Right kidney (tissue), 1 donor: ENCODE measurements at regions not wholly inside any gene's neighbourhood (a gene's known extent, or its start where the extent isn't known, plus 50 kb on each side); places are given as distances from the start of the nearest gene placed in this dataset.

ENCODE experiments used
- DNase-seq: peaks from one replicate; pipeline ENCODE4 v3.0.0-alpha.2; 2016

GRCh38 chr11:131121426-131122333, 205.4 kb upstream of the SNX19 start:
- no peak for DNase-seq

- DNase-seq: no peak
These were observed 206.2 kb upstream of the SNX19 start for GRCh38 chr11:131122448-131122847.

DNA sequence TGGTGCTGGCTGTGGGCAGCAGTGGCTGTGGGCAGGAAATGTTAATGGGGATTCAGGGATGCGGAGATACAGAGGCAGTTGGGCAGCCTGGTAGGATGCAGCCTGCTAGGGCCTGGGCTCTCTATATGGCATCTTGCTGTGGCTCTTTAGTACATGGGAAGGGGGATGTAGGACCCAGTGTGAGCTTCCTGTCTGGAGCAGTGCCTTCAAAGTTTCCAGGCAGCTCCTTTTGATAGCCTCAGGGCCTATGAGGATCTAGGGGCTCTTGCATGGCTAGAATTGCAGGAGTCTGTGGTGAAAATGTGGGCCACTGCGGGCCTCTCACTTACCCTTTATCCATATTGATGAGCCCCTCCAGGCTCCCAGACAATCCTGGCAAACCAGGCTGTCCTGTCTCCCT, 213.2 kb upstream of the SNX19 start:
- DNase-seq: no peak

GRCh38 chr11:131135611-131136010, 219.3 kb upstream of the SNX19 start:
- no peak for DNase-seq

DNA sequence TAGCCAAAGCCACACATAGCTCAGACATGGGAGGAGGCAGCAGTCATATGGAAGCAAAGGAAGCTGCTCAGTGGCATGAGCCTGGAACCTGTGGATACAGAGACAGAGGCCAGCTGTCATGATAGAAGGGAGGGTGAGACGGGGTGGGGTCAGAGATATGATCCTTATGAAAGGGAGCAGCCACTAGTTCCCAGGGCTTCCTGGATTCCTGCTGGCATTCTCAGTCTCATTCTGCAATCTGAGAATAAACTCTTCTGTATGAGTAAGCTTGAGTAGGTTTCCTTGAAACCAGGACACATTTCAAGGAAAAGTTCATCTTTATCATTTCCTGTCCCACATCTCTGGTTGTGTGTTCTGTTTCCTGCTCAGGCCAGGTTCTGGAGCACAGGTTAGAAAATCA, 220.2 kb upstream of the SNX19 start:
- no peak for DNase-seq

DNA sequence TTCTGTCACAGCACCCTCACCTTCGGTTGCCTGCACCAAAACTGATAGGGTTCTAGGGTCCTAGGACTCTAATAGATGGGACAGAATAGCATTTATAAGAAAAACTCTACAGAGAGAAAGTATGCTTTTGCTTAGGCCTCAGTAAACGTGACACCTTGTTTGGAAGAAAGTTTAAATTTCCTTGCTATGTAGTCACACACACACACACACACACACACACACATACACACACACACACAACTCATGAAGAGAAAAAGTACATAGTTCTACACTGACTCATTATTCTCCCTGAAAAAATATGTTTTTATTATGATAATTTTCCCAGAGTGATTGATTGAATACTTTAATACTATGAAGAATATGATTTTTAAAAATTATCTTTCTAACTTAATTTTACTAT, 220.8 kb upstream of the SNX19 start:
- DNase-seq: no peak

GRCh38 chr11:131138731-131139130, 222.5 kb upstream of the SNX19 start:
- DNase-seq: no peak

DNA sequence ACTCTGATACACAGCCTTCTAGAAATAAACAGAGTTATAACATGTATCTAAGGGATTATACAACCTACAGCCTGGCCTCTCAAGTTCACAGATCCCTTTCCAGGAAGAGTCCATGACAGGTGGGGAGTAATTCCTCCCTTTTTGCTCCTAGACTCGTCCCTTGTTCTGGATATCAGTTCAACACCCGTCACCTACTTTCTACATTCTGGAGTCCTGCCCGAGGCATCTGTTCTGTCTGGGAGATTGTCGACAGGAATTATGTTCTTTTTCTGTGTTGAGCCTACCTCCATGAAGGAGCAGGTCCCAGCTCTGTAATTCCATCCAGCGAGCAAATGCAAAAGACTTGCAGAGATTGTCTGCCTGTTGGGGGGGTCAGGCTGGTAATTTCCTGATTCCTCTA, 224.6 kb upstream of the NTM start:
- DNase-seq: no peak

GRCh38 chr11:131146827-131147490, 223.5 kb upstream of the NTM start:
- DNase-seq: no peak

GRCh38 chr11:131154351-131154750, 216.1 kb upstream of the NTM start:
- DNase-seq: no peak

DNA sequence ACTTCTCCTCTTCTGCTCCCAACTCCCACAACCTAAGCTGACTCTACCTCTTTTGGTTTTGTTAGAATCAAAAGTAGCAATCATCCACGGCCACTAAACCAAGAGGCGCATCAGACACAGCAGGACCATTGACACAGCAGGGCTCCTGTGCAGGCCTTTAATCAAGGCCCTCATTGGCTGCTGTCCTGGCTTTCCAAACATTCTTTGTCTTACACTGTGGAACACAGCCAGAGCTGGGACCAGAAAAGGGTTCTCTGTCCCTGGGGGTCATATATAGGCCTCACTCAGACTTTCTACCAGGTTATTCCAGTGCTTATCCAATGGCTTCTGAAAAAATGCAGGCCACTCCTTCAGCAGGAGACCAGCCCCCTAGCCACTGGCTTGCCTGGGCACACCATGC, 212.7 kb upstream of the NTM start:
- no peak for DNase-seq

GRCh38 chr11:131160846-131161245, 209.6 kb upstream of the NTM start:
- DNase-seq: no peak

GRCh38 chr11:131163613-131164012, 206.8 kb upstream of the NTM start:
- DNase-seq: no peak

- no peak for DNase-seq
These were observed 205.4 kb upstream of the NTM start for GRCh38 chr11:131165036-131165435.

GRCh38 chr11:131168839-131169713, 201.3 kb upstream of the NTM start:
- DNase-seq: no peak

DNA sequence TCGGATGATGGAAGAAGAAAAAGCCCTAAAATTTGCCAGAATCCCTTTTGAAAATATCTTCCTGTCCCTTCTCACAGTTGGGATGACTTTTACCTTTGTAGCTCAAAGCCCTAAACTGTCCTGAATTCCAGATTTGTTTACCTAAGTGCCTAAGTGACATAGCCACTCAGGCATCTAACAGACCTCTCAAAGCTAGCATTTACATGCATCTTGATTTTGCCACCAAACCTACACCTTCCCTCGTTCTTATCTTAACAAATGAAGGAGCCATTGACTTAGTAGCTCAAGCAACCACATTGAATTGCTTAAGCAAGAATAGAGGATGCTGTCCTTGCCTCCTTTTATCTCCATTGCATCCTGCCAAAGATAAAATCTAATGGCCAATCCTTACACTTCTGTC, 198.4 kb upstream of the NTM start:
- no peak for DNase-seq

DNA sequence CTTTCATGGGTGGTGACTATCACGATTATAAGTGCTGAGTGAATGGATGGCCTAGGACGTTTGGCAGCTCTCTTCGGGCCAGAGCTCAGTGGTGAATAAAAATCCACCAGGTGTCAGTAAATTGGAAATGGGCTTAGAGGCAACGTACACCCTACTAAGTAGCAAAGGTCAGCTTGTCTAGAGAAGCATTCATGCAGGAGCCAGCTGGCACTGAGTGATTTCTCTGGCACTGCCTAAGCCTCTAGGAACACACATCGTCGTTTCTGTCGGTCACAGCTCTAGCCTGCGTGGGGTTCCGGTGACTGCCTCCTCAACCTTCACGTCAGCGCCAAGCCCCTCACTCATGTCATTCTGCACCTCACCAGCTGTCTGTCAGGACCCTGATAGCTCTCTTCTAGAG, 192.4 kb upstream of the NTM start:
- DNase-seq: no peak

DNA sequence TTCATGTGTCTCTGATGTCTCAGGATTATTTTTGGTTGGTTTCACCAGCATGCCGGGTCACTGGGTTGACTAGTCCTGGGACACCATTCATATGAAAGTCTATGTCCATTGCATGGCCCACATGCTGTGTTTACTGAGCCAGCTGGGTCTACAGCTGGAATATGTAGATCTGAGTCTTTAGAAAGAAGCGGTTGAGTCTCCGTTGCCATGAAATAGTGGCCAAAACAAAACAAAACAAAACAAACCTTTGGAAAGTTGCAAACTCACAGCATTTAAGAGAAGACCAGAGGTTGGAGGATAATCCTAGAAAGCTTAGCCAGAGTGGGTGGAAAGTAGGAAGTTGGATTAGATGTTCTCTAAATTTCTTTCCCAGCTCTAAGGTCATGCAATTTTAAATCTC, 191.8 kb upstream of the NTM start:
- no peak for DNase-seq

- DNase-seq: no peak
These were observed 190.6 kb upstream of the NTM start for GRCh38 chr11:131179836-131180235.

- no peak for DNase-seq
These were observed 184.5 kb upstream of the NTM start for GRCh38 chr11:131185915-131186314.

DNA sequence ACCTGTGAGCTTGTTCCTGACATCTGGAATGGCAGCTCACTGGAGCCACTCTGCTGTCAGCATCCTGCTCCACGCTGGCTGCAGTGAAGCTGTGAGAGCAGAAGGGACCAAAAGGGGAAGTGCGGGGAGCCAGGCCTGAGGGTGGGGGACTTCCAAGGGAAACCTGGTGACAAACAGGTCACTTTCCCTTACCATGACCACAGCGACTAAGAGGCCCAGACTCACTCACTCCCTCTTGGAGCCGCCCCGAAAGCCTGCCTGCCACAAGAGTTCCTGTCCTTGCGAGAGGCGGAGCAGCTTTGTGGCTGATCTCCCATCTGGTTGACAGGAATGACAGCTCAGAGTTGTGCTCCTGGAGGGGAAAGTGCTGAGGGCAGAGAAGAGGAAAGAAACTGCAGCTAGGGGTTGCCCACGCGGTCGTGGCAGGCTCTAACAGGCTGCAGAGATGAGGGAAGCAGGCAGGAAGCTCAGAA, 183.8 kb upstream of the NTM start:
- DNase-seq: no peak

- no peak for DNase-seq
These were observed 180.0 kb upstream of the NTM start for GRCh38 chr11:131190446-131190845.

GRCh38 chr11:131191606-131192005, 178.8 kb upstream of the NTM start:
- no peak for DNase-seq
